ENCODE measurements at regions not wholly inside any gene's neighbourhood (a gene's known extent, or its start where the extent isn't known, plus 50 kb on each side); places are given as distances from the start of the nearest gene placed in this dataset.

DNA sequence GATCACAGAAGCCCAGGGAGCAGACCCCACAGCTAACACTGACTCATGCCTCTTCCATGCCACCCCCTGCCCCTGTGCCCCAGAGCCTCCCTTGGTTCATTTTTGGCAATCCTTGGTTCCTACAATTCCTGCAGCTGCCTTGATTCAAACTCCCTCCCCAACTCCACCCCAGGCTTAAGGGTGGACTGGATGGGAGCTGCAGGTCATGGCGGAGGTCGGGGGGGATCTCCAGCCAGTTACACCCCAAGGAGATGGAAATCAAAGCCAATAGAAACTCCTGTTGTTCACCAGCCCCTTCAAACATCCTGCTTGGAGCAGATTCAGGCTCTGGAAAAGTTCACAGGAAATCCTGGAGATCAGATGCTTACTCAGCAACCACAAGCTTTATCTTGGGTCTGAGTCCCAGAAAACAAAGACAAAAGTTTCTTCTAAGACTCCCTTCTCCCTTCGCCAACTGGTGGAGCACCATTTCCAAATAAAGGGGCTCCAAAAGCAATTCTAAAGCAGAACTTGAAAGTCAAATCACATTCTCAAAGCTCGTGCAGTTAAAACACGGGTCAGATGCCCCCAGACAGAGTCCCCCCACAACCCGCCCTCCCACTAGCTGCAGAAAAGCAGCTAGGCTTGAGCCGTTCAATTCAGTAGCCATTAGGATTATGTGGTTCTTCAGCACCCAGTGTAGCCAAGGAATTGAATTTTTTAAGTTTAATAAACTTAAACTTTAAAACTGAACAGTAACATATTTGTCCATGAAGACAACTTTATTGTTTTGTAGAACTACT, 149.5 kb downstream of the ANKRD60 start:
- TF ChIP-seq MYC (IDR thresholded peaks at IDR 0.05; ENCODE audit: low read depth, low read length) (no peak), POLR2A (IDR thresholded peaks at IDR 0.05; ENCODE audit: extremely low read depth, insufficient read length) (no peak)

Data from NB4 (cell line).